ENCODE measurements at regions not wholly inside any gene's neighbourhood (a gene's known extent, or its start where the extent isn't known, plus 50 kb on each side); places are given as distances from the start of the nearest gene placed in this dataset.

DNA sequence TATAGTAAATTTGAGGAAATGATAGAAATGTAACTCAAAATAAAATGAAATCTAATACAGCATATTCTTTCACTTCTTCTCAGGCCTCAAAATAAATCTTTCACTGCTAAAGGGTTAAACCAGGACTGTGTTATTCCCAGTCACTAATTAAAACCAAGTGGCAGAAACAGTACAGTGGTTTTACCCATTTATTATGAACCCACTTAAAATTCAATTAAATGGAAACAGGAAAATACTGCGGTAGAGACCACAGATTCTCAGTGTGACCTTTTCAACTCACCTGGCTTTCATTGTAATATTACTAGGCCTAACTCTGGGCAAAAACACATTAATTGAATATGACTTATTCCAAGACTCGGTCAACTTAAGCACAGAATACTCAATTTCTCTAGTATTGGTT, 176.5 kb upstream of the DKK2 start:
- WGBS (ENCODE audit: extremely low coverage, insufficient coverage, insufficient read length) = no CpG with 5 or more reads among the region's 2 CpGs
- H2AFZ ChIP-seq (ENCODE audit: insufficient read depth, low read length, poor library complexity) = no peak overlapping the region

DNA sequence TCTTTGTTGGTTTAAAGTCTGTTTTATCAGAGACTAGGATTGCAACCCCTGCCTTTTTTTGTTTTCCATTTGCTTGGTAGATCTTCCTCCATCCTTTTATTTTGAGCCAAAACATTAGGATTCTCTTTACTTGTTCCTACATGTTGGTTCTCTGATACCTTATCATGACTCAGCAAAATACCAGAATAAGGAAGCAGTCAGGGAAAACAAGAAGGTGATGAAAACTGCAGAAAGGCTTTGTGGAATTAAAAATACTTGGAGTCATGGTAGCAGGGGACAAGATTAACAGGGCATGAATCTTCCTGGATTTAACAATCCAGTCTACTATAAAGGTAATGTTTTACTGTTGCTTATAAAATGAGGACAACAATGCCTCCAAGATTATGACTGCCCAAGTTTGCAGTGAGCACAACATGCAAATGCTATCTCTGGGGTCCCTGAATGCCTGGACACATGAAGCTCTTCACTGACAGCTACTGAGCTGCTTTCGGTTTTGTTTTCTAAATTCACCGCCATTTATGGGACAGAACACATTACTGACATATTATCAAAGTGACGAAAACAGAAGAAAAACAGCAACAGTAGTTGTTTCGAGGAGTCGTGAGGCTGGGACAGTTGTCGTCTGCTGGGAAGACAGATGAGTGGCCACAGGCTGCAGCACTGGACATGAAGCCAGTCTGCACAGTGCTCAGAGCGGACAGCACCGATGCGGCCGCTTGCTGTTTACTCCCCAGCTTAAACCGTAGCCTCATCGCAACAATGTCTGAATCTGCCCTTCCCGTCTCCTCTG, 174.5 kb upstream of the DKK2 start:
- Histone ChIP-seq H3K14ac (ENCODE audit: low read length) (no peak overlapping the region), H4K91ac (ENCODE audit: low read depth, low read length) (no peak overlapping the region), H3K4me3 (ENCODE audit: low read depth, low read length) (no peak overlapping the region), H4K8ac (ENCODE audit: low read depth, low read length) (no peak overlapping the region), H2BK12ac (ENCODE audit: low read length) (no peak overlapping the region), H2AK5ac (ENCODE audit: low read length) (no peak overlapping the region), H2BK5ac (ENCODE audit: low read depth, low read length, poor library complexity) (no peak overlapping the region), H3K9me3 (ENCODE audit: insufficient read depth, low read depth, low read length) (no peaks in the 10 kb centered on the region), H3K27me3 (ENCODE audit: insufficient read depth, low read length) (no peaks in the 10 kb centered on the region), H2AFZ (ENCODE audit: insufficient read depth, low read length, poor library complexity) (no peak overlapping the region), H3K23ac (ENCODE audit: low read length) (no peak overlapping the region), H3K27ac (ENCODE audit: low read depth, low read length) (no peak overlapping the region), H4K12ac (ENCODE audit: low read depth, low read length) (no peak overlapping the region), H3K9ac (ENCODE audit: low read length) (no peak overlapping the region), H2BK120ac (ENCODE audit: insufficient read depth, low read length, poor library complexity) (no peak overlapping the region), H3K4me2 (ENCODE audit: low read length) (no peak overlapping the region), H3K36me3 (ENCODE audit: control insufficient read depth in 1 of 2, insufficient read depth in 2 of 2, low read length in 2 of 2) (no peaks in the 10 kb centered on the region), H3K79me2 (ENCODE audit: control insufficient read depth, insufficient read depth, low read length, poor library complexity) (no peaks in the 10 kb centered on the region), H3K4me1 (ENCODE audit: control insufficient read depth in 1 of 2, insufficient read depth in 2 of 2, low read length in 2 of 2) (no peaks in the 10 kb centered on the region), H3K18ac (ENCODE audit: low read length) (no peak overlapping the region), H3K79me1 (ENCODE audit: low read length) (no peaks in the 10 kb centered on the region), H3K4ac (ENCODE audit: low read depth, low read length) (no peak overlapping the region)
- no CpG with 5 or more reads among the region's 13 CpGs for WGBS (ENCODE audit: extremely low coverage, insufficient coverage, insufficient read length)
- peak; percentile 0 to 41 for DNase-seq

More for the DNA sequence above, 176.5 kb upstream of the DKK2 start:
- Histone ChIP-seq H3K23ac (ENCODE audit: low read length) (no peak overlapping the region), H3K27me3 (ENCODE audit: insufficient read depth, low read length) (no peaks in the 10 kb centered on the region), H3K18ac (ENCODE audit: low read length) (no peak overlapping the region), H3K9me3 (ENCODE audit: insufficient read depth, low read depth, low read length) (no peaks in the 10 kb centered on the region), H4K8ac (ENCODE audit: low read depth, low read length) (no peak overlapping the region), H3K4me3 (ENCODE audit: low read depth, low read length) (no peak overlapping the region), H3K9ac (ENCODE audit: low read length) (no peak overlapping the region), H3K4me1 (ENCODE audit: control insufficient read depth in 1 of 2, insufficient read depth in 2 of 2, low read length in 2 of 2) (peaks cover 0 to 3% of the 10 kb centered on the region in 2 experiments), H3K4me2 (ENCODE audit: low read length) (no peak overlapping the region), H3K79me2 (ENCODE audit: control insufficient read depth, insufficient read depth, low read length, poor library complexity) (no peaks in the 10 kb centered on the region), H4K12ac (ENCODE audit: low read depth, low read length) (no peak overlapping the region), H2BK120ac (ENCODE audit: insufficient read depth, low read length, poor library complexity) (no peak overlapping the region), H2AK5ac (ENCODE audit: low read length) (no peak overlapping the region), H3K4ac (ENCODE audit: low read depth, low read length) (no peak overlapping the region), H3K79me1 (ENCODE audit: low read length) (no peaks in the 10 kb centered on the region), H4K91ac (ENCODE audit: low read depth, low read length) (no peak overlapping the region), H2BK12ac (ENCODE audit: low read length) (no peak overlapping the region), H3K27ac (ENCODE audit: low read depth, low read length) (no peak overlapping the region), H3K36me3 (ENCODE audit: control insufficient read depth in 1 of 2, insufficient read depth in 2 of 2, low read length in 2 of 2) (no peaks in the 10 kb centered on the region), H2BK5ac (ENCODE audit: low read depth, low read length, poor library complexity) (no peak overlapping the region), H3K14ac (ENCODE audit: low read length) (no peak overlapping the region)
- no peak for DNase-seq

DNA sequence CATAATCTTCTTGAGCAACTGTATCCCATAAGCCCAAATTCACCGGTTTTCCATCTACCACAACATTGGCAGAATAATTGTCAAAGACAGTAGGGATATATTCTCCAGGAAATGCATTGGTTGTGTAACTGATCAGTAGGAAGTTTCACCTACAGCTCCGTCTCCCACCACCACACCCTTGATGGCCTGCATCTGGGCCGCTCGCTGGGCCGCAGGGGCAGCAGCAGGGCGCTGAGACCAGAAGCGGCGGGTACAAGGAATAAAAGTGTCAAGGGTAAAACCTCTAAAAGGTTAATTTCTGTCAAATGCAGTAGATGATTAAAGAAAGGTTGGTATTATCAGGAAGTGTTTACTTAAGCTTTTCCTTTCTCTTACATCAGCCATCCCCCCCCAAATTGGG, 167.6 kb upstream of the DKK2 start:
- Histone ChIP-seq H2AK5ac (ENCODE audit: low read length) (no peak overlapping the region), H3K36me3 (ENCODE audit: control insufficient read depth in 1 of 2, insufficient read depth in 2 of 2, low read length in 2 of 2) (no peaks in the 10 kb centered on the region), H3K9me3 (ENCODE audit: insufficient read depth, low read depth, low read length) (no peaks in the 10 kb centered on the region), H3K4me3 (ENCODE audit: low read depth, low read length) (no peak overlapping the region), H2BK12ac (ENCODE audit: low read length) (no peak overlapping the region), H2AFZ (ENCODE audit: insufficient read depth, low read length, poor library complexity) (no peak overlapping the region), H3K27ac (ENCODE audit: low read depth, low read length) (no peak overlapping the region), H4K12ac (ENCODE audit: low read depth, low read length) (no peak overlapping the region), H3K9ac (ENCODE audit: low read length) (no peak overlapping the region), H3K4me1 (ENCODE audit: control insufficient read depth in 1 of 2, insufficient read depth in 2 of 2, low read length in 2 of 2) (no peaks in the 10 kb centered on the region), H3K4ac (ENCODE audit: low read depth, low read length) (no peak overlapping the region), H3K4me2 (ENCODE audit: low read length) (no peak overlapping the region), H4K8ac (ENCODE audit: low read depth, low read length) (no peak overlapping the region), H3K18ac (ENCODE audit: low read length) (no peak overlapping the region), H3K79me2 (ENCODE audit: control insufficient read depth, insufficient read depth, low read length, poor library complexity) (no peaks in the 10 kb centered on the region), H4K91ac (ENCODE audit: low read depth, low read length) (no peak overlapping the region), H3K27me3 (ENCODE audit: insufficient read depth, low read length) (no peaks in the 10 kb centered on the region), H2BK120ac (ENCODE audit: insufficient read depth, low read length, poor library complexity) (no peak overlapping the region), H3K14ac (ENCODE audit: low read length) (no peak overlapping the region), H2BK5ac (ENCODE audit: low read depth, low read length, poor library complexity) (no peak overlapping the region), H3K79me1 (ENCODE audit: low read length) (no peaks in the 10 kb centered on the region), H3K23ac (ENCODE audit: low read length) (no peak overlapping the region)
- no peak for DNase-seq
- no CpG with 5 or more reads among the region's 8 CpGs for WGBS (ENCODE audit: extremely low coverage, insufficient coverage, insufficient read length)

DNA sequence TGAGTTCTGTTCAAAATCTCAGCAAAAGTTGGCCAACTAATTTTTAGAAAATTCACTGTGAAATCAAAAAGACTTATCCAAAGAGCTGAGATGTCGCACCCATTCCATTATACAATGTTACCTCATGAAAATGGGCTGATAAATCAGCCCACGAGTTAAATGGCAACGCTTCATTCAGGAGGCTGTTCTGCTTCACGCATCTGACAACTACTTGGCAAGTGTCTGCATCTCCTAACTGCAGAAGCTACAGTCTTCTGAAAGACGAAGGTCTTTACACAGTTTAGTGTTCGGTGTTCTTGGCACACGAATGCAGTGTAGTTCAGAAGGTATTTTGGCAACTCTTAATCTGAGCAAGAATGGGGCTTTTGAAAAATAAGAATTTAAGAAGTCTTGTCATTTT, 166.6 kb upstream of the DKK2 start:
- Histone ChIP-seq H3K27me3 (ENCODE audit: insufficient read depth, low read length) (no peaks in the 10 kb centered on the region), H3K36me3 (ENCODE audit: control insufficient read depth in 1 of 2, insufficient read depth in 2 of 2, low read length in 2 of 2) (no peaks in the 10 kb centered on the region), H3K4me3 (ENCODE audit: low read depth, low read length) (no peak overlapping the region), H3K4me2 (ENCODE audit: low read length) (no peak overlapping the region), H3K9ac (ENCODE audit: low read length) (no peak overlapping the region), H3K4me1 (ENCODE audit: control insufficient read depth in 1 of 2, insufficient read depth in 2 of 2, low read length in 2 of 2) (no peaks in the 10 kb centered on the region), H3K9me3 (ENCODE audit: insufficient read depth, low read depth, low read length) (no peaks in the 10 kb centered on the region), H3K27ac (ENCODE audit: low read depth, low read length) (no peak overlapping the region), H2AFZ (ENCODE audit: insufficient read depth, low read length, poor library complexity) (no peak overlapping the region), H3K4ac (ENCODE audit: low read depth, low read length) (no peak overlapping the region), H2BK120ac (ENCODE audit: insufficient read depth, low read length, poor library complexity) (no peak overlapping the region), H2AK5ac (ENCODE audit: low read length) (no peak overlapping the region), H3K23ac (ENCODE audit: low read length) (no peak overlapping the region), H3K79me2 (ENCODE audit: control insufficient read depth, insufficient read depth, low read length, poor library complexity) (no peaks in the 10 kb centered on the region), H4K12ac (ENCODE audit: low read depth, low read length) (no peak overlapping the region), H3K79me1 (ENCODE audit: low read length) (no peaks in the 10 kb centered on the region), H3K14ac (ENCODE audit: low read length) (no peak overlapping the region), H2BK12ac (ENCODE audit: low read length) (no peak overlapping the region), H4K8ac (ENCODE audit: low read depth, low read length) (no peak overlapping the region), H3K18ac (ENCODE audit: low read length) (no peak overlapping the region), H2BK5ac (ENCODE audit: low read depth, low read length, poor library complexity) (no peak overlapping the region), H4K91ac (ENCODE audit: low read depth, low read length) (no peak overlapping the region)
- DNase-seq = no peak
- WGBS (ENCODE audit: extremely low coverage, insufficient coverage, insufficient read length) = no CpG with 5 or more reads among the region's 7 CpGs
